ENCODE measurements at regions not wholly inside any gene's neighbourhood (a gene's known extent, or its start where the extent isn't known, plus 50 kb on each side); places are given as distances from the start of the nearest gene placed in this dataset.

DNA sequence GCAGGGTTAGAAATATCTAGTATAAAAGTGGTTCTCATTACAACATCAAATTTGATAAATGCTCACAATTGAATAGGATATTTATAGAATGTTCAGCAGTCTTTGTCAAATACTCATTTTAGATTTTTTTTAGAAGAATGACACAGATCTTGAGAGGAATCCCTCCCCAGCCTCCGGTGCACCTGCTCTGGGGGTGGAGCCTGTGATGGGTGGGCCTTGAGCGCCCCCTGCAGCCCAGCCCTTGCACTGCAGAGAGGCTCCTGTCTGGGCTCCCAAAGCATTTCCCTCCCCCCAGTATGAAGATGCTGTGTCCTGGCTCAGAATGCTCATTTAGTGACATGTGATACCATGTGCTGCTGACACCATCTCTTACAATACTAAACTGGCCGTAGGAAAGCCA is 792.3 kb downstream of the TMEM121 start:
- ChIA-PET POLR2A (ENCODE audit: partially characterized antibody) (no interaction called here), CTCF (ENCODE audit: partially characterized antibody) (no interaction called here)
- Histone ChIP-seq H3K14ac (ENCODE audit: insufficient read length) (no peak overlapping the region), H2BK5ac (ENCODE audit: low read depth, low read length) (no peak overlapping the region), H4K5ac (ENCODE audit: insufficient read length, low read depth, low read length) (no peak overlapping the region), H3K23me2 (ENCODE audit: low read depth, low read length) (0 out of 2 replicates have a peak, but pooled peaks cover 2% of the 10 kb centered on the region), H4K20me1 (replicated peaks in 1 of 2; ENCODE audit: control insufficient read depth in 1 of 2, insufficient read depth in 2 of 2, low read length in 2 of 2) (no peaks in the 10 kb centered on the region), H3K27ac (ENCODE audit: low read depth, low read length) (no peak overlapping the region), H3K9me3 (ENCODE audit: insufficient read depth in 2 of 2, low read depth in 1 of 2, low read length in 1 of 2) (peaks cover 79 to 88% of the 10 kb centered on the region in 2 experiments), H3K9ac (replicated peaks in 1 of 4; ENCODE audit: extremely low read depth in 1 of 4, low read depth in 3 of 4, low read length in 3 of 4) (no peak overlapping the region), H3K56ac (replicated peaks; ENCODE audit: insufficient read length, low read depth, low read length) (no peak overlapping the region), H3K18ac (ENCODE audit: extremely low read depth, low read length) (no peak overlapping the region), H2BK120ac (replicated peaks; ENCODE audit: low read depth, low read length) (no peak overlapping the region), H2BK20ac (ENCODE audit: low read length) (no peak overlapping the region), H3K4me2 (ENCODE audit: insufficient read depth in 1 of 2, low read depth in 2 of 2, low read length in 2 of 2) (no peak overlapping the region), H3K79me1 (ENCODE audit: low read depth, low read length) (no peaks in the 10 kb centered on the region), H4K91ac (replicated peaks; ENCODE audit: insufficient read length, low read length) (no peak overlapping the region), H4K8ac (ENCODE audit: extremely low read depth, insufficient read depth, low read length) (no peak overlapping the region), H3K4ac (replicated peaks; ENCODE audit: insufficient read length, low read depth, low read length) (no peak overlapping the region), H3K23ac (ENCODE audit: insufficient read length) (no peak overlapping the region), H2AFZ (ENCODE audit: low read length) (no peak overlapping the region), H3K4me3 (ENCODE audit: extremely low read depth in 1 of 4, insufficient read depth in 2 of 4, low read depth in 3 of 4, low read length in 4 of 4) (no peak overlapping the region), H3K27me3 (replicated peaks in 1 of 4; ENCODE audit: control insufficient read depth in 3 of 4, extremely low read depth in 1 of 4, insufficient read depth in 3 of 4, low read length in 3 of 4) (no peaks in the 10 kb centered on the region), H2BK12ac (ENCODE audit: low read depth, low read length) (no peak overlapping the region), H3K36me3 (ENCODE audit: control insufficient read depth in 2 of 4, insufficient read depth in 4 of 4, low read length in 3 of 4) (no peaks in the 10 kb centered on the region), H2AK5ac (ENCODE audit: low read depth, low read length) (no peak overlapping the region), H3K4me1 (replicated peaks in 1 of 4; ENCODE audit: control insufficient read depth in 3 of 4, insufficient read depth in 4 of 4, low read length in 3 of 4) (no peaks in the 10 kb centered on the region), H3K79me2 (ENCODE audit: control insufficient read depth in 1 of 2, insufficient read depth in 2 of 2, low read length in 2 of 2) (no peaks in the 10 kb centered on the region), H2BK15ac (ENCODE audit: low read length) (no peak overlapping the region)
- TF ChIP-seq, protein P1, sequence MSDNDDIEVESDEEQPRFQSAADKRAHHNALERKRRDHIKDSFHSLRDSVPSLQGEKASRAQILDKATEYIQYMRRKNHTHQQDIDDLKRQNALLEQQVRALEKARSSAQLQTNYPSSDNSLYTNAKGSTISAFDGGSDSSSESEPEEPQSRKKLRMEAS (IDR thresholded peaks at IDR 0.05) = no peak
- TF ChIP-seq TAF1 (IDR thresholded peaks at IDR 0.05; ENCODE audit: low read depth, low read length) (no peak), CHD1 (IDR thresholded peaks at IDR 0.05; ENCODE audit: low read depth, low read length) (no peak), SUZ12 (IDR thresholded peaks at IDR 0.05; ENCODE audit: low read length) (no peak), SAP30 (IDR thresholded peaks at IDR 0.05; ENCODE audit: insufficient read depth, insufficient replicate concordance, low read length) (no peak)
- DNase-seq (ENCODE audit: low read depth in 1 of 2, low spot score in 2 of 2) = no peak
- WGBS, 2 experiments (ENCODE audit: extremely low coverage in 1 of 2, insufficient coverage in 1 of 2, insufficient read length in 1 of 2, insufficient replicate concordance in 2 of 2, low coverage in 1 of 2, low lambda C conversion rate in 2 of 2, missing lambda C conversion rate in 1 of 2) = 56% methylated on average over 3 of the region's 3 CpGs; no CpG with 5 or more reads in 1 of the 2 experiments
- FAIRE-seq = no peak

Data from H1 (cell line).